ENCODE measurements at regions not wholly inside any gene's neighbourhood (a gene's known extent, or its start where the extent isn't known, plus 50 kb on each side); places are given as distances from the start of the nearest gene placed in this dataset.

GRCh38 chr1:11350265-11350664 is 77.3 kb downstream of the UBIAD1 start:
- no peak for TF ChIP-seq CTCF (IDR thresholded peaks at IDR 0.05; ENCODE audit: extremely low read depth, missing control alignments)
- DNase-seq (ENCODE audit: low spot score) = no peak

- DNase-seq (ENCODE audit: low spot score) = no peak
- TF ChIP-seq CTCF (IDR thresholded peaks at IDR 0.05; ENCODE audit: extremely low read depth, missing control alignments) = no peak
Measured at GRCh38 chr1:11352058-11352715, 79.2 kb downstream of the UBIAD1 start.

- no peak for TF ChIP-seq CTCF (IDR thresholded peaks at IDR 0.05; ENCODE audit: extremely low read depth, missing control alignments)
- no peak for DNase-seq (ENCODE audit: low spot score)
Measured at GRCh38 chr1:11352816-11353799, 80.1 kb downstream of the UBIAD1 start.

- no peak for DNase-seq (ENCODE audit: low spot score)
- no peak for TF ChIP-seq CTCF (IDR thresholded peaks at IDR 0.05; ENCODE audit: extremely low read depth, missing control alignments)
Measured at GRCh38 chr1:11354893-11355553, 82.0 kb downstream of the UBIAD1 start.

GRCh38 chr1:11355559-11356475 is 82.8 kb downstream of the UBIAD1 start:
- no peak for TF ChIP-seq CTCF (IDR thresholded peaks at IDR 0.05; ENCODE audit: extremely low read depth, missing control alignments)
- no peak for DNase-seq (ENCODE audit: low spot score)

- TF ChIP-seq CTCF (IDR thresholded peaks at IDR 0.05; ENCODE audit: extremely low read depth, missing control alignments) = no peak
- no peak for DNase-seq (ENCODE audit: low spot score)
Measured at GRCh38 chr1:11357276-11357675, 84.3 kb downstream of the UBIAD1 start.

All from GM20000 (cell line).